ENCODE measurements at regions not wholly inside any gene's neighbourhood (a gene's known extent, or its start where the extent isn't known, plus 50 kb on each side); places are given as distances from the start of the nearest gene placed in this dataset.

DNA sequence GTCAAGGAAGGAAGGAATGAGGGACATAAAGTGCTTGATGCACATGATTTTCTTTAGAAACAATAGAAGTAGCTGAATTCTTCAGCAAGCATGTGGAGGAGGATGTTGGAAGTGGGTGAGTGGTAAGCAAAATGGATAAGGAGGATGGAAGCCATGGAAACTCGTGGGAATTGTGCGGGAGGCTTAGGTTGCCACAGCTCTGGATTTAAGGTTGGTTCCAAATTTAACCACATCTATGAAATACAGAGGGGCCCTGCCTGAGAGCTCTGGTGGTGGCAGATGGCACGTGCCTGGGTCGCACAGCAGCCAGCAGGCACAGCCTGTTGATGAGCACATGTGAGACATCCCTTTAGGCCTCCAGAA lies 284.7 kb downstream of the SMARCA2 start:
- TF ChIP-seq JUN (IDR thresholded peaks at IDR 0.05; ENCODE audit: borderline replicate concordance, insufficient read depth, insufficient read length, low read depth) (no peak), EZH2 (IDR thresholded peaks at IDR 0.05; ENCODE audit: borderline replicate concordance, low read depth, low read length, severe bottlenecking) (no peak)
- intact Hi-C loops (cut with micrococcal nuclease), result no loop called here
- Histone ChIP-seq H3K9me3 (replicated peaks; ENCODE audit: control insufficient read depth, insufficient read depth, low read length) (no peaks in the 10 kb centered on the region), H3K9ac (replicated peaks; ENCODE audit: extremely low read depth, insufficient read depth, low read length) (no peak overlapping the region), H3K4me2 (ENCODE audit: insufficient read depth, low read length) (no peak overlapping the region), H3K36me3 (ENCODE audit: control insufficient read depth in 2 of 2, extremely low read depth in 1 of 2, insufficient read depth in 2 of 2, low read length in 2 of 2) (no peaks in the 10 kb centered on the region), H3K9me1 (replicated peaks; ENCODE audit: control insufficient read depth, extremely low read depth, insufficient read depth, low read length) (no peaks in the 10 kb centered on the region), H4K20me1 (replicated peaks; ENCODE audit: control insufficient read depth, extremely low read depth, insufficient read depth, low read length) (no peaks in the 10 kb centered on the region), H3K27me3 (ENCODE audit: control insufficient read depth in 2 of 2, insufficient read depth in 2 of 2, low read length in 2 of 2) (no peaks in the 10 kb centered on the region), H3K27ac (ENCODE audit: insufficient read depth, low read depth, low read length) (no peak overlapping the region), H3K79me2 (ENCODE audit: control insufficient read depth, insufficient read depth, low read length) (no peaks in the 10 kb centered on the region), H3K4me3 (replicated peaks in 1 of 3; ENCODE audit: insufficient read depth in 1 of 3, low read depth in 1 of 3, low read length in 3 of 3) (no peak overlapping the region), H2AFZ (ENCODE audit: low read depth, low read length) (no peak overlapping the region), H3K4me1 (ENCODE audit: control insufficient read depth, extremely low read depth, insufficient read depth, low read length) (no peaks in the 10 kb centered on the region)
- no peak for FAIRE-seq
- dilution Hi-C loops (cut with MboI; ENCODE audit: extremely low pct_ligation_motif_present, low sequenced_read_pairs), result no loop called here
- ChIA-PET CTCF (no interaction called here), POLR2A (no interaction called here)
- no peak for DNase-seq (ENCODE audit: low read depth, low spot score)
- BruUV-seq (replicated peaks), result no TSS peak

GRCh38 chr9:2300325-2300724 lies 285.2 kb downstream of the SMARCA2 start:
- Histone ChIP-seq H3K4me2 (ENCODE audit: insufficient read depth, low read length) (no peak overlapping the region), H3K4me3 (replicated peaks in 1 of 3; ENCODE audit: insufficient read depth in 1 of 3, low read depth in 1 of 3, low read length in 3 of 3) (no peak overlapping the region), H2AFZ (ENCODE audit: low read depth, low read length) (no peak overlapping the region), H3K9me3 (replicated peaks; ENCODE audit: control insufficient read depth, insufficient read depth, low read length) (no peaks in the 10 kb centered on the region), H3K9ac (replicated peaks; ENCODE audit: extremely low read depth, insufficient read depth, low read length) (no peak overlapping the region), H3K9me1 (replicated peaks; ENCODE audit: control insufficient read depth, extremely low read depth, insufficient read depth, low read length) (no peaks in the 10 kb centered on the region), H3K27ac (ENCODE audit: insufficient read depth, low read depth, low read length) (no peak overlapping the region), H3K36me3 (ENCODE audit: control insufficient read depth in 2 of 2, extremely low read depth in 1 of 2, insufficient read depth in 2 of 2, low read length in 2 of 2) (no peaks in the 10 kb centered on the region), H4K20me1 (replicated peaks; ENCODE audit: control insufficient read depth, extremely low read depth, insufficient read depth, low read length) (no peaks in the 10 kb centered on the region), H3K4me1 (ENCODE audit: control insufficient read depth, extremely low read depth, insufficient read depth, low read length) (no peaks in the 10 kb centered on the region), H3K27me3 (ENCODE audit: control insufficient read depth in 2 of 2, insufficient read depth in 2 of 2, low read length in 2 of 2) (no peaks in the 10 kb centered on the region), H3K79me2 (ENCODE audit: control insufficient read depth, insufficient read depth, low read length) (no peaks in the 10 kb centered on the region)
- no peak for DNase-seq (ENCODE audit: low read depth, low spot score)
- no peak for FAIRE-seq
- intact Hi-C loops (cut with micrococcal nuclease), result no loop called here
- ChIA-PET CTCF (no interaction called here), POLR2A (no interaction called here)
- TF ChIP-seq MAX (IDR thresholded peaks at IDR 0.05; ENCODE audit: insufficient read depth, insufficient read length) (no peak), POLR2AphosphoS5 (IDR thresholded peaks at IDR 0.05; ENCODE audit: insufficient read depth, low read depth, low read length) (no peak), JUN (IDR thresholded peaks at IDR 0.05; ENCODE audit: borderline replicate concordance, insufficient read depth, insufficient read length, low read depth) (no peak), FOS (IDR thresholded peaks at IDR 0.05; ENCODE audit: borderline replicate concordance, insufficient read depth, low read length) (no peak), EZH2 (IDR thresholded peaks at IDR 0.05; ENCODE audit: borderline replicate concordance, low read depth, low read length, severe bottlenecking) (no peak), GATA2 (IDR thresholded peaks at IDR 0.05; ENCODE audit: insufficient read depth, insufficient read length, low read depth, low read length) (no peak), POLR2A (IDR thresholded peaks at IDR 0.05; ENCODE audit: low read depth, low read length) (no peak)
- BruUV-seq (replicated peaks), result no TSS peak
- dilution Hi-C loops (cut with MboI; ENCODE audit: extremely low pct_ligation_motif_present, low sequenced_read_pairs), result no loop called here
